PC-9 (cell line): ENCODE measurements at regions not wholly inside any gene's neighbourhood (a gene's known extent, or its start where the extent isn't known, plus 50 kb on each side); places are given as distances from the start of the nearest gene placed in this dataset.

Source experiments
- BruUV-seq: library from RNA; stranded (reverse); fragments of 400-500 nt; replicated peaks from 2 replicates; lab custom pipeline; 2021; lab: Mats Ljungman, UMichigan
- CTCF ChIA-PET: fragments of 300-600 bp; sonication (Branson Sonifier 250); formaldehyde crosslinking; loops from one replicate; lab custom pipeline; 2022; ENCODE audit warnings: antibody characterized with exemption; lab: Charles Lee
- POLR2A ChIA-PET: fragments of 300-600 bp; sonication (Branson Sonifier 250); formaldehyde crosslinking; loops from one replicate; lab custom pipeline; 2022; ENCODE audit warnings: antibody characterized with exemption; ENCODE audit not compliant: unreplicated experiment; lab: Charles Lee
- DNase-seq, 2 experiments: peaks; one replicate each; pipeline versions ENCODE4 v3.0.0 to v3.0.0-alpha.2; 2015 to 2022; ENCODE audit warnings: mixed read lengths in 1 of 2
- H2AFZ ChIP-seq: fragments of 200-600 bp; sonication (generic); 2 replicates; pipeline ENCODE4 v1.8.1; 2017; ENCODE audit warnings: antibody characterized with exemption
- H3F3A ChIP-seq: fragments of 200-600 bp; sonication (generic); 2 replicates; pipeline ENCODE4 v1.8.1; 2017; ENCODE audit warnings: antibody characterized with exemption, mild to moderate bottlenecking, low read depth; ENCODE audit not compliant: insufficient read depth
- H3K27ac ChIP-seq: fragments of 200-600 bp; sonication (generic); 2 replicates; pipeline ENCODE4 v1.6.1; 2016; ENCODE audit warnings: mixed run types
- H3K27me3 ChIP-seq: fragments of 200-600 bp; sonication (generic); 2 replicates; pipeline ENCODE4 v1.6.1; 2016; ENCODE audit warnings: low read depth, mixed run types; ENCODE audit not compliant: insufficient read depth
- H3K36me3 ChIP-seq: fragments of 200-600 bp; sonication (generic); 2 replicates; pipeline ENCODE4 v1.6.1; 2016; ENCODE audit warnings: low read depth, mixed run types
- H3K4me1 ChIP-seq: fragments of 200-600 bp; sonication (generic); replicated peaks from 2 replicates; pipeline ENCODE4 v1.6.1; 2016; ENCODE audit warnings: mixed run types; ENCODE audit not compliant: insufficient read depth
- H3K4me2 ChIP-seq: fragments of 200-600 bp; sonication (generic); 2 replicates; pipeline ENCODE4 v1.6.1; 2017; ENCODE audit warnings: mixed run types
- H3K4me3 ChIP-seq: fragments of 200-600 bp; sonication (generic); 2 replicates; pipeline ENCODE4 v1.6.1; 2016; ENCODE audit warnings: mixed run types
- H3K79me2 ChIP-seq: fragments of 200-600 bp; sonication (generic); 2 replicates; pipeline ENCODE4 v1.6.1; 2017; ENCODE audit warnings: low read depth, mixed run types
- H3K9me2 ChIP-seq: fragments of 200-600 bp; sonication (generic); 2 replicates; pipeline ENCODE4 v1.8.1; 2017; ENCODE audit warnings: mild to moderate bottlenecking; ENCODE audit not compliant: insufficient read depth
- H3K9me3 ChIP-seq: fragments of 200-600 bp; sonication (generic); 2 replicates; pipeline ENCODE4 v1.8.1; 2016; ENCODE audit warnings: low read depth; ENCODE audit not compliant: insufficient read depth
- H4K20me1 ChIP-seq: fragments of 200-600 bp; sonication (generic); 2 replicates; pipeline ENCODE4 v1.8.1; 2017; ENCODE audit not compliant: insufficient read depth
- EZH2 ChIP-seq: fragments of 200-600 bp; sonication (generic); IDR thresholded peaks from 2 replicates; pipeline ENCODE4 v1.8.0; 2017; ENCODE audit warnings: antibody characterized with exemption, low read depth
- intact Hi-C: fragments of 100-400 bp; cut with micrococcal nuclease; formaldehyde crosslinking; loops from one replicate; pipeline ENCODE4 v1.10.0; 2022; ENCODE audit not compliant: unreplicated experiment
- TF ChIP-seq, protein P1 (sequence below): fragments of 200-600 bp; sonication (generic); conservative IDR thresholded peaks from 2 replicates; pipeline ENCODE4 v1.6.1; 2017; ENCODE audit warnings: mixed run types, antibody characterized with exemption, mild to moderate bottlenecking, moderate library complexity

DNA sequence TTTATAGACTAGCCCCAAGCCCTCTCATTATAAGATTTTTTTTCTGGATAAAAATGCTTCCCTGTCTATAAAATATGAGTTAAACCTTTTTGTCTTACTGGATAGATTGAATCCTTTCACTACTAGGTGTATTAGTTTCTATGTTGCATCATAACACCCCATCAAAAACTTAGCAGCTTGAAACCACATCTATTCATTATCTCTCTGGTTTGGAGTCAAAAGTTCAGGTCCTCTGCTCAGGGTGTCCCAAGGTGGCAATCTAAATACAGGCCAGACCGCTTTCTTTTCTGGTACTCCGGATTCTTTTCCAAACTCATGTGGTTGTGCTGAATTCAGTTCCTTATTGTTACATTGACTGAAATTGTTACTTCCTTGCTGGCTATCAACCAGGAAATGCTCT lies 515.5 kb downstream of the PDHA2 start:
- no TSS peak for BruUV-seq
- POLR2A ChIA-PET = no interaction called here
- intact Hi-C loops = no loop called here
- Histone ChIP-seq H4K20me1 (no peaks in the 10 kb centered on the region), H3K9me3 (no peaks in the 10 kb centered on the region), H3K9me2 (no peaks in the 10 kb centered on the region), H3K27ac (no peak overlapping the region), H2AFZ (no peak overlapping the region), H3K4me3 (no peak overlapping the region), H3K4me2 (no peak overlapping the region), H3K4me1 (no peaks in the 10 kb centered on the region), H3K27me3 (no peaks in the 10 kb centered on the region), H3K36me3 (no peaks in the 10 kb centered on the region), H3K79me2 (no peaks in the 10 kb centered on the region), H3F3A (no peaks in the 10 kb centered on the region)
- CTCF ChIA-PET = no interaction called here
- no peak for DNase-seq
- TF ChIP-seq, protein P1, sequence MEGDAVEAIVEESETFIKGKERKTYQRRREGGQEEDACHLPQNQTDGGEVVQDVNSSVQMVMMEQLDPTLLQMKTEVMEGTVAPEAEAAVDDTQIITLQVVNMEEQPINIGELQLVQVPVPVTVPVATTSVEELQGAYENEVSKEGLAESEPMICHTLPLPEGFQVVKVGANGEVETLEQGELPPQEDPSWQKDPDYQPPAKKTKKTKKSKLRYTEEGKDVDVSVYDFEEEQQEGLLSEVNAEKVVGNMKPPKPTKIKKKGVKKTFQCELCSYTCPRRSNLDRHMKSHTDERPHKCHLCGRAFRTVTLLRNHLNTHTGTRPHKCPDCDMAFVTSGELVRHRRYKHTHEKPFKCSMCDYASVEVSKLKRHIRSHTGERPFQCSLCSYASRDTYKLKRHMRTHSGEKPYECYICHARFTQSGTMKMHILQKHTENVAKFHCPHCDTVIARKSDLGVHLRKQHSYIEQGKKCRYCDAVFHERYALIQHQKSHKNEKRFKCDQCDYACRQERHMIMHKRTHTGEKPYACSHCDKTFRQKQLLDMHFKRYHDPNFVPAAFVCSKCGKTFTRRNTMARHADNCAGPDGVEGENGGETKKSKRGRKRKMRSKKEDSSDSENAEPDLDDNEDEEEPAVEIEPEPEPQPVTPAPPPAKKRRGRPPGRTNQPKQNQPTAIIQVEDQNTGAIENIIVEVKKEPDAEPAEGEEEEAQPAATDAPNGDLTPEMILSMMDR = no peak
- TF ChIP-seq EZH2 = no peak

DNA sequence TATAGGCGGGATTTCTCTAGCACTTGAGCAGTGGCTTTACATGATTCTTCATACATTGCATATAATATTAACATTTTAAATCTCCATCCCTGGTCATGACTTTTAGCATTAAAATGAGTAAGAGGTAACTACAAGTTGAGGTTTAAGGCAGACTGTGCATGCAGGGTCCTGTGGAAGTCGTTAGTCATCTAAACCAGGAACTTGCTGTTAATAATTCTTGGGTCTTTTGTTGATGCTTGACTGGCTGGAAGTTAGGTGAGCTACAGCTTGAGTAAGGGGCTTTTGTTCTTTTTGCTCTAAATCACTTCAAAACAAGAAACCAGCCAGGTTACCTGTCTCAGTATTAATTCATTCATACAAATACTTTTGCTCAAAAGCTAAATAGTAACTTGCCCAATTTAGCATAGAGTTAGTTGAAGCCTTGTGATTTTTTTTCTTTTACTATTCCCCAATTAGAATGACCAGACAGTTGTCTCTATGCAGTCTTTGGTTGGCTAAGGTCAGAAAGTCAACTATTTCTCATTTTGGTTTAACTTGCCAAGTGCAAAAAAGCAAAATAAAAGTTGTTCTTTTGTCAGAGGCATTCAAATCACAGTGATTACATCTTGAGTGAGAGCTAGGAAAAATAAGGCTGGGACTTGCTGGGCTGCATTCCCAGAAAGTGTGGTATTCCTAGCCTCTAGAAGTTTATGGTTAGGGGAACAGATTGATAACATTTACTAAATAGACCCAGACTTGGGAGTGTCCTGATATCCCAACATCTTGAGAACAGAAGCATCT lies 516.9 kb downstream of the PDHA2 start:
- TF ChIP-seq, protein P1 = no peak
- TF ChIP-seq EZH2 = no peak
- CTCF ChIA-PET = no interaction called here
- Histone ChIP-seq H2AFZ (no peak overlapping the region), H3K36me3 (no peaks in the 10 kb centered on the region), H3K4me2 (no peak overlapping the region), H3K9me3 (no peaks in the 10 kb centered on the region), H3K27me3 (no peaks in the 10 kb centered on the region), H3K4me1 (no peaks in the 10 kb centered on the region), H3K79me2 (no peaks in the 10 kb centered on the region), H3K9me2 (no peaks in the 10 kb centered on the region), H3K27ac (no peak overlapping the region), H4K20me1 (no peaks in the 10 kb centered on the region), H3F3A (no peaks in the 10 kb centered on the region), H3K4me3 (no peak overlapping the region)
- intact Hi-C loops = no loop called here
- POLR2A ChIA-PET = no interaction called here
- no TSS peak for BruUV-seq
- DNase-seq = no peak

DNA sequence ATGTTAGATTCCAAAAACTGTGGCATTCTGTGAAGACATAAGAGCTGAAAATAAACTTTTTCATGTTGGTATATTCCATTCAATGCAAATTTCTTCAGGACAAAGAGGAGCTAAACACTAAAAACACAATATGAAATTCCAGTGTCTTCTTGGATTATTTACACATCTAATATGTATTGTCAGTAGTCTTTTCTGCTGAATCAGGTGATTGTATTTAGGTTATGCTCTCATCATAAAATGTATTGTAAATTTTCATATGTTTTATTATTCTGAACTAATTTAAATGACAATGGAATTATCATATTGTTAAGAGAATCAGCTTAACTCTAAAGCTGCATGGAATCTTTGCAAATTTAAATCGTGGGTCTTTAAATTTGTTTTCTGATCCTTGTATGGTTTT lies 526.7 kb downstream of the PDHA2 start:
- H3K4me1 ChIP-seq = no peaks in the 10 kb centered on the region
- no peaks in the 10 kb centered on the region for H4K20me1 ChIP-seq
- no peaks in the 10 kb centered on the region for H3K9me3 ChIP-seq
- H3F3A ChIP-seq = no peaks in the 10 kb centered on the region
- ChIA-PET CTCF (no interaction called here), POLR2A (no interaction called here)
- H3K27ac ChIP-seq = no peak overlapping the region
- no peaks in the 10 kb centered on the region for H3K36me3 ChIP-seq
- no peaks in the 10 kb centered on the region for H3K79me2 ChIP-seq
- H2AFZ ChIP-seq = no peak overlapping the region
- BruUV-seq = no TSS peak
- H3K9me2 ChIP-seq = no peaks in the 10 kb centered on the region
- DNase-seq = no peak
- H3K4me3 ChIP-seq = no peak overlapping the region
- no peak overlapping the region for H3K4me2 ChIP-seq
- no peak for TF ChIP-seq EZH2
- TF ChIP-seq, protein P1 = no peak
- H3K27me3 ChIP-seq = no peaks in the 10 kb centered on the region
- intact Hi-C loops = no loop called here
